Gastroesophageal sphincter (tissue), 4 donors: ENCODE measurements at regions not wholly inside any gene's neighbourhood (a gene's known extent, or its start where the extent isn't known, plus 50 kb on each side); places are given as distances from the start of the nearest gene placed in this dataset.
"Not testable (repeated sequence)": the region's sequence is repeated elsewhere in the genome, so short reads cannot be mapped to it uniquely, and the experiment has no call there.

Experiments used
- ATAC-seq: fragments of 150-250 bp; one replicate; pipeline ENCODE4 v1.9.1; 2016; ENCODE audit warnings: mild to moderate bottlenecking, moderate library complexity
- H3K27ac ChIP-seq, 4 donors: fragments of 200-600 bp; sonication (generic) in 3 of 4; 1 replicate in 3 of 4; 2 replicates in 1 of 4; pipeline ENCODE4 v1.5.1; 2016 to 2019
- H3K27me3 ChIP-seq: fragments of 200-600 bp; sonication (generic); one replicate; pipeline ENCODE4 v1.5.1; 2019
- H3K36me3 ChIP-seq, 2 donors: fragments of 200-600 bp; sonication (generic); one replicate each; pipeline ENCODE4 v1.5.1; 2019; ENCODE audit warnings: control low read depth in 1 of 2
- H3K4me1 ChIP-seq, 3 donors: fragments of 200-600 bp; sonication (generic); 1 replicate in 2 of 3; 2 replicates in 1 of 3; pipeline ENCODE4 v1.5.1; 2016 to 2019; ENCODE audit warnings: control low read depth in 2 of 3
- H3K4me3 ChIP-seq, 2 donors: fragments of 200-600 bp; sonication (generic); one replicate each; pipeline ENCODE4 v1.5.1; 2019; ENCODE audit warnings: mild to moderate bottlenecking in 1 of 2, moderate library complexity in 1 of 2
- H3K9me3 ChIP-seq, 3 donors: fragments of 200-600 bp; sonication (generic); one replicate each; pipeline ENCODE4 v1.5.1; 2017 to 2019; ENCODE audit warnings: control low read depth in 2 of 3
- EP300 ChIP-seq: sonication (generic); formaldehyde crosslinking; IDR thresholded peaks from one replicate; pipeline ENCODE4 v1.6.1; 2017; ENCODE audit warnings: antibody characterized with exemption, mild to moderate bottlenecking
- POLR2A ChIP-seq, 2 donors: fragments of 450-650 bp; IDR thresholded peaks; one replicate each; pipeline ENCODE4 v1.6.1; 2017; ENCODE audit warnings: antibody characterized with exemption in 2 of 2, mild to moderate bottlenecking in 2 of 2, moderate library complexity in 1 of 2
- POLR2AphosphoS5 ChIP-seq: sonication (generic); formaldehyde crosslinking; IDR thresholded peaks from one replicate; pipeline ENCODE4 v1.6.1; 2017; ENCODE audit warnings: antibody characterized with exemption
- WGBS, 2 donors: methylation state at CpG; one replicate each; pipeline ENCODE4 v1.1.5; 2018; ENCODE audit warnings: low coverage in 1 of 2; 5-methylcytosine and 5-hydroxymethylcytosine counted together
- TF ChIP-seq, protein P1 (sequence below), 4 experiments: fragments of 200-600 bp in 2 of 4; fragments of 450-650 bp in 2 of 4; sonication (generic) in 1 of 4; IDR thresholded peaks; one replicate each; pipeline ENCODE4 v1.5.1; 2017 to 2019; ENCODE audit warnings: antibody characterized with exemption in 4 of 4, mild to moderate bottlenecking in 2 of 4, moderate library complexity in 2 of 4

DNA sequence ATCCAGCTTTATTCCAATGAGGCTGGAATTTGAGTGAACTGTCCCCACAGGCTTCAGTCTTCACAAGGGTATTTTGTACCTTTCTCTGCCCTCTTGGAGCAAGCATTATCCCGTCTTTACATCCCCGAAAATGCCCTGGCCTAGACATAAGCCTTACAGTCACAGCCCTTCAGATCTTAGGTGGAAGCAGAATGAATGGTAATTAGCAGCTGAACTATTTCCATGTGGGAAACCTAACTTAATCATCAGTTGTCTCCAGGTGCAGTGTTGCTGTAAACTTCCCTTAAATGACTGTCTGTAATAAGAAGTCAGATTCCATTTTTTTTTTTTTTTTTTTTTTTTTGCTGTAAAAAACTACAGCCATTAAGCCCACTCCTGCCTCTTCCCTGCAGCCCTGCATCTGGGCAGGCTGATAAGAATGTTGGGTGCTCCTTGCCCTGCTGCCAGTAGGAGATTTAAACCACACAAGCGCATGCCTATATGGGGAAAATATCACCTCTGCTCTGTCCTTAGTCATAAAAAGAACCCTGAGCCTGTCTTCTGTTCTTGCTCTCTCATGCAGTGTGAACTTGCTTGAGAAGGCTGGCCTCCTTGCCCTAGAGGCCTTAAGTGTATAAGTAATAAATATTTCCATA is 426.8 kb upstream of the SLITRK5 start:
- H3K36me3 ChIP-seq = no peaks in the 10 kb centered on the region
- H3K27ac ChIP-seq = no peak overlapping the region
- no peak for TF ChIP-seq POLR2A (IDR thresholded peaks at IDR 0.05)
- no peak for TF ChIP-seq EP300
- TF ChIP-seq, protein P1, sequence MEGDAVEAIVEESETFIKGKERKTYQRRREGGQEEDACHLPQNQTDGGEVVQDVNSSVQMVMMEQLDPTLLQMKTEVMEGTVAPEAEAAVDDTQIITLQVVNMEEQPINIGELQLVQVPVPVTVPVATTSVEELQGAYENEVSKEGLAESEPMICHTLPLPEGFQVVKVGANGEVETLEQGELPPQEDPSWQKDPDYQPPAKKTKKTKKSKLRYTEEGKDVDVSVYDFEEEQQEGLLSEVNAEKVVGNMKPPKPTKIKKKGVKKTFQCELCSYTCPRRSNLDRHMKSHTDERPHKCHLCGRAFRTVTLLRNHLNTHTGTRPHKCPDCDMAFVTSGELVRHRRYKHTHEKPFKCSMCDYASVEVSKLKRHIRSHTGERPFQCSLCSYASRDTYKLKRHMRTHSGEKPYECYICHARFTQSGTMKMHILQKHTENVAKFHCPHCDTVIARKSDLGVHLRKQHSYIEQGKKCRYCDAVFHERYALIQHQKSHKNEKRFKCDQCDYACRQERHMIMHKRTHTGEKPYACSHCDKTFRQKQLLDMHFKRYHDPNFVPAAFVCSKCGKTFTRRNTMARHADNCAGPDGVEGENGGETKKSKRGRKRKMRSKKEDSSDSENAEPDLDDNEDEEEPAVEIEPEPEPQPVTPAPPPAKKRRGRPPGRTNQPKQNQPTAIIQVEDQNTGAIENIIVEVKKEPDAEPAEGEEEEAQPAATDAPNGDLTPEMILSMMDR (IDR thresholded peaks at IDR 0.05) = no peak
- no peak for TF ChIP-seq POLR2AphosphoS5
- ATAC-seq = no peak
- H3K4me1 ChIP-seq = no peaks in the 10 kb centered on the region
- no peaks in the 10 kb centered on the region for H3K27me3 ChIP-seq
- H3K9me3 ChIP-seq = no peaks in the 10 kb centered on the region
- 79 to 80% methylated on average over 2 of the region's 3 CpGs for whole genome bisulfite sequencing, 2 donors
- no peak overlapping the region for H3K4me3 ChIP-seq

DNA sequence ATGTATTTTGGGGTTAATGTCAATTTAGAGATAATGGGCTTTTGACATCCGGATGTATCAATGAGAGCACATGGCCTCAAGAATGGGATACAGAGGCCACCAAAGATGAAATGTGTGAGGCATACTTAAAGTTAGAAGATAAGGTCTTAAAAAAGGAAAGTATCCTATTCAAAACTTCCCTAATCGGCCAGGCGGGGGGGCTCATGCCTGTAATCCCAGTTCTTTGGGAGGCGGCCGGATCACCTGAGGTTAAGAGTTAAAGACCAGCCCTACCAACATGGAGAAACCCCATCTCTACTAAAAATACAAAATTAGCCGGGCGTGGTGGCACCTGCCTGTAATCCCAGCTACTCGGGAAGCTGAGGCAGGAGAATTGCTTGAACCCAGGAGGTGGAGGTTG is 421.3 kb upstream of the SLITRK5 start:
- H3K27me3 ChIP-seq, ATAC-seq, H3K4me1 ChIP-seq, H3K36me3 ChIP-seq, H3K27ac ChIP-seq, H3K4me3 ChIP-seq, H3K9me3 ChIP-seq: not testable (repeated sequence)
- WGBS, 2 donors = 84 to 85% methylated on average over 4 to 8 of the region's 8 CpGs

GRCh38 chr13:87255394-87255793 is 415.8 kb upstream of the SLITRK5 start:
- 90 to 96% methylated on average over 5 of the region's 5 CpGs for WGBS, 2 donors
- Histone ChIP-seq H3K36me3 (no peaks in the 10 kb centered on the region), H3K4me3 (no peak overlapping the region), H3K27me3 (no peaks in the 10 kb centered on the region), H3K4me1 (no peaks in the 10 kb centered on the region), H3K27ac (no peak overlapping the region), H3K9me3 (no peaks in the 10 kb centered on the region)
- no peak for TF ChIP-seq EP300
- TF ChIP-seq POLR2AphosphoS5 = no peak
- no peak for TF ChIP-seq POLR2A (IDR thresholded peaks at IDR 0.05)
- TF ChIP-seq, protein P1 (IDR thresholded peaks at IDR 0.05) = no peak
- no peak for ATAC-seq

DNA sequence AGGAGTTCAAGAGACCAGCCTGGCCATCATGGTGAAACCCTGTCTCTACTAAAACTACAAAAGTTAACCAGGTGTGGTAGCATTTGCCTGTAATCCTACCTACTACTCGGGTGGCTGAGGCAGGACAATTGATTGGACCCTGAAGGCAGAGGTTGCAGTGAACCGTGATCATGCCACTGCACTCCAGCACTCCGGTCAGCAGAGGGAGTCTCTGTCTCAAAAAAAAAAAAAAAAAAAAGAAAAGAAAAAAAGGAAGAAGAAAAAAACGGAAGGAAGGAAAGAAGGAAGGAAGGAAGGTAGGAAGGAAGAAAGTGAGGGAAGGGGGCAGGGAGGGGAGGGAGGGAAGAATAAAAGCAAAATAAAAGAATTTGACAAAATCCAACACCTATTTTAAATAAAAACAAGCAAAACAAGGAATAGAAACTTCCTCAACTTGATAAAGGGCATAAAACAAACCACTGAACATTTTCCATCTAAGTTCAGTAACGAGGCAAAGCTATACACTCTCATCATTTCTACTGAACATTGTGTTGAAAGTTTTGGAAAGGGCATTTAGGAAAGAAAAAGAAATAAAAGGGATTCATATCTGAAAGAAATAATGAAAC is 411.6 kb upstream of the SLITRK5 start:
- Histone ChIP-seq H3K27me3 (no peaks in the 10 kb centered on the region), H3K27ac (no peak overlapping the region), H3K4me1 (no peaks in the 10 kb centered on the region), H3K4me3 (no peak overlapping the region), H3K36me3 (no peaks in the 10 kb centered on the region), H3K9me3 (no peaks in the 10 kb centered on the region)
- TF ChIP-seq POLR2AphosphoS5 (no peak), EP300 (no peak)
- TF ChIP-seq, protein P1 (IDR thresholded peaks at IDR 0.05) = peak in 1 of 4 experiments; percentile 13
- ATAC-seq = no peak
- WGBS, 2 donors = 12 to 23% methylated on average over 2 to 4 of the region's 5 CpGs

DNA sequence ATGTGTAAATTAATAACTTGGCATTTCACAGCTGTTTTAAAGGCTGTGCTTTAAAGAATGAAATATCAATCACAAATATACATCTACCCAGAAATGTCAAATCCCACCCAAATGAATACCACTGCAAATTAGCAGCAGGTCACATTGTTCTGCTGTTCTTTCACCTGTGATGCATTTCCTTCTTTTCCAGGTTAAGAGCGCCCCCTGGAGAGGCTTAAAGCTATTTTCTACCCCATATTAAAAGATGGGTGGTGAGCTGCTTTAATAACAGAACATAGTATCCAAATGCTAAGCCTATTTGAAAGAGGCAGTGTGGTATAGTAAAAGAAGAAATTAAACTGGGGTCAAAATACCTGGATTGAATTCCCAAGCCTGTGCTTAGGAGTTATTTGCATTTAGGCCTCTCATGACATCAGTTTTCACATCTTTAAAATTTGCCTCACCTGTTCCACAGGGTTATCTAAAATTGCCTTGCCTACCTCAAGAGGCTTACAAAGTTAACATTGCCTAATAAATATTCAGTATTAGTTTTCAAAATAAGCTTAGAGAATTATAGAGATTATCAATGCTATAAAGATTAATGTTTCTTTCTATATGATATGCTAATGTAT is 396.9 kb upstream of the SLITRK5 start:
- 0% methylated on average over 1 of the region's 1 CpG for WGBS, 2 donors
- no peaks in the 10 kb centered on the region for H3K4me1 ChIP-seq

More for the DNA sequence above, 396.9 kb upstream of the SLITRK5 start:
- TF ChIP-seq, protein P1 (IDR thresholded peaks at IDR 0.05) = peak in 1 of 4 experiments; percentile 42
- TF ChIP-seq POLR2A (IDR thresholded peaks at IDR 0.05) (no peak), EP300 (no peak)
- no peak overlapping the region for H3K27ac ChIP-seq
- ATAC-seq = no peak
- no peaks in the 10 kb centered on the region for H3K36me3 ChIP-seq
- H3K4me3 ChIP-seq = no peak overlapping the region
- H3K9me3 ChIP-seq = no peaks in the 10 kb centered on the region
- no peaks in the 10 kb centered on the region for H3K27me3 ChIP-seq
